Right forelimb (tissue), 1 donor: ENCODE measurements at regions not wholly inside any gene's neighbourhood (a gene's known extent, or its start where the extent isn't known, plus 50 kb on each side); places are given as distances from the start of the nearest gene placed in this dataset.

ENCODE experiments used
- DNase-seq: peaks from one replicate; pipeline ENCODE4 v3.0.0-alpha.2; 2018

GRCh38 chr4:128381748-128382559, 94.3 kb upstream of the PGRMC2 start:
- DNase-seq = no peak

- DNase-seq = no peak
These were observed 92.7 kb upstream of the PGRMC2 start for GRCh38 chr4:128380306-128380705.

DNA sequence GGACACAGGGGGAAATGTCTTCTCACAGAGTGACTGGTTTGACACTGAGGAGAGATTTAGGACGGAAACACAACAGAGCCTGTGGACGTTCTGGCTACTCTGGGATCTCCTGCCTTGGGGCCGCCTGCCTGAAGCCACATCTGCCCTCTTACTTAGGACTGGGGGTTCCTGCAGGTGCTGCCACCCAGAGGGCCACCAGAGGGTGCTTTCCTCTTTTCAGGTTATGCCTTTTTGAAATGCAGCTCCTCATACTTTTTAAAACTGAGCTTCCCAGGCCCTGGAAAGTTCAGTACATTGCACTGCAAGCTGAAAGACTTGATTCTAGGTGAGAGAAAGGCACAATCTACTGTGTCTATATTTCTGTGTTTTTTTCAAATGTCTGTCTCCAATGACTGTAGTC, 92.2 kb upstream of the PGRMC2 start:
- DNase-seq = no peak

- DNase-seq = no peak
These were observed 91.1 kb upstream of the PGRMC2 start for GRCh38 chr4:128378668-128379067.

DNA sequence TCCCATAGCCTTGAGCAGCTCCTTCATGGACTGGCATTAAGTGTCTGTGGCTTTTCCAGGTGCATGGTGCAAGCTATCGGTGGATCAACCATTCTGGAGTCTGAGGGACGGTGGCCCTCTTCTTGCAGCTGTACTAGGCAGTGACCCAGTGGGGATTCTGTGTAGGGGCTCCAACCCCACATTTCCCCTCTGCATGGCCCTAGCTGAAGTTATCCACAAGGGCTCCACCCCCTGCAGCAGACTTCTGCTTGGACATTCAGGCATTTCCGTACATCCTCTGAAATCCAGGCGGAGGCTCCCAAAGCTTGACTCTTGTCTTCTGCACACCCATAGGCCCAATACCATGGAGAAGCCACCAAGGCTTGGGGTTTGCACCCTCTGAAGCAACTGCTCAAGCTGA, 89.3 kb upstream of the PGRMC2 start:
- no peak for DNase-seq

DNA sequence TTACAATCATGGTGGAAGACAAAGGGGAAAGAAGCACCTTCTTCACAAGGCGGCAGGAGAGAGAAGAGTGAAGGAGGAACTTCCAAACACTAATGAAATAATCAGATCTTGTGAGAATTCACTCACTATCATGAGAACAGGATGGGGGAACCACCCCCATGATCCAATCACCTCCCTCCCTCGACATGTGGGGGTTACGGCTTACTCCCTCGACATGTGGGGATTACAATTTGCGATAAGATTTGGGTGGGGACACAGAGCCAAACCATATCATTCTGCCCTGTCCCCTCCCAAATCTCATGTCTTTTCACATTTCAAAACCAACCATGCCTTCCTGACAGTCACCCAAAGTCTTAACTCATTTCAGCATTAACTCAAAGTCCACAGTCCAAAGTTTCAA, 88.7 kb upstream of the PGRMC2 start:
- DNase-seq = no peak

DNA sequence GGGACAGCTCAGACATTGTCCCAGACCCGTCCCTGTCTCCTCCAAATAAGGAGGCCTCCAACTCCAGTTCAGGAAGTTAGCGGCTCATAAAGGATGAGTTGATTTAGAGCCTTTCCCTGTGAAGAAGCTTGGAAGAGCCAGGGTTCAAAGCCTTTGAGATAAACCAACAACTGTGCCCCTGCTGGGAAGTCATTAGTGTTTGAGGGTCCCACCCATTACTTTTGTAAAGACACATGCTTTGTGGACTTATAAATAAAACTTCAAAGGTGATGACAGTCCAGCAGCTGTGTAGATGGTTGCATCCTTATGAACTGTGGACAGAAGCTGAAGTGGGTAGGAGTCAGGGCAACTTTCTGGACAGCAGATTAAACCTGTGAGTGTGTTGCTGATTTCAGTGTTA, 86.0 kb upstream of the PGRMC2 start:
- no peak for DNase-seq

- no peak for DNase-seq
These were observed 84.3 kb upstream of the PGRMC2 start for GRCh38 chr4:128371876-128372275.

DNA sequence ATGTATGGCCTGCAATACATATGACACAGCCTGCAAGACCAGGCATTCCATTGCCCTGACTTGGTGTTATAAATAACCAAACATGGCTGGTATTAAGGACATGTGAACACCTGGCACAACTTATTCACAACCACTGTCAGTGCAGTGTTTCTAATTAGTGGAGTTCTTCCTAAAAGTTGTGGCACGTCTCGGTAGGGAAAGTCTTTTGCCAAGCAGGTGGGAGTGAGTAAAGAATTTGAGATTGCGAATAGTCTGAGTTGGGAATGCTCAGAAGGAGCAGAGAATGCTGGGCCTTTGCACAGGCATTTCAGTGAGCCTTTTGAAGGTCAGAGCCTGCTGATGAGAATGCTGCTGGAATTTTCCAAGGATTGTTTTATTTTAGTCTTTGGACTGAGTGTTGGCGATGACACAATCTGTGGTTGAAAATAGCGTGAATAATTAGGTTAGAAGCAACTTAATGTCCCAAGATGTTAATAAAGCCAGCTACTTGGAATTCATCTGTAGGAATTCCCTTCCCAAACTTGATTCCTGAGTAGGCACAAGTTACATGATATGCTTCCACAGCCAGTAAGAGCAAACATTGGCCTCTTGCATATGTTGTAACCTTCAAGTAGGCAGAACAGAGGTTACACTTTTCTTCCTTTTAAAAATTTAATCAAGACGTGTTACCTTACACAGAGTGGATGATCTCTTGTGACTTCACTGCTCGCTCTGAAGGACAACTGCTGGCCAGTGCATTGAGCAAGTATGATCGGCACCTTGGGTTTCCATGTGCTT, 83.6 kb upstream of the PGRMC2 start:
- no peak for DNase-seq

DNA sequence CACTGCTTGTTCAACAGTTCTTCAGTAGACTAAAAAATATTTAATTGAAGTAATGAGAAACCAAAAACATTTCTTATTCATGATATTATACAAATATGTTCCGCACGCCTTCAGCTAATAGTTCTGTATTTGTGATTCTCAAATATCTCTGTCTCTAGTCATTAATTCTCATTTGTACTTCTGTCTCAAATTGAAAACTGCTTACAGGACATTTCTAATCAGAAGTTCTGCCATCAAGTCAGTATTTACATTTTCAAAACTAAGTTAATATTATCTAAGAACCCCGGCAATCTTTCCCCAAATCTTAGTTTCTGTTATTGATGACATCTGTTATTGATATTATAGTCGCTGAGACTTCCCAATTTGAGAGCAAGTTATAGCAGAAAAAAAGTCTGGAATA, 78.6 kb upstream of the PGRMC2 start:
- DNase-seq = no peak

- DNase-seq = no peak
These were observed 77.0 kb upstream of the PGRMC2 start for GRCh38 chr4:128364565-128364964.

DNA sequence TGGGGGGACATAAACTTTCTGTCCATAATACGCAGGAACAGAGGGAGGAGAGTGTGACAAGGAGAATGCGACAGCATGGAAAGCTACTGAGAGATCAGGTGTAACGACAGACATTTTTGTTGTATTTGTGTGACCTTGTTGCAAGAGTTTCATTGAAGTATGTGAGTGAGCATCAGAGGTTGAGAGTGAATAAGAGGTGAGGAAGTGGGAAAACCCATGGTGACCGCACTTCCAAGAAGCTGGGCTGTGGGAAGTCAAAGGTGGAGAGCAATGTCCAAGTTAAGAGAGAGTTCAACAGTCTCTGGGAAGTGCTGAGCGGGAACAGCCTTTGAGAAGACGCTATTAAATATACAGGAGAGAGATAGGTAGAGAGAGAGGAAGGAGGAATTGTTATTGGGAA, 76.4 kb upstream of the PGRMC2 start:
- no peak for DNase-seq

DNA sequence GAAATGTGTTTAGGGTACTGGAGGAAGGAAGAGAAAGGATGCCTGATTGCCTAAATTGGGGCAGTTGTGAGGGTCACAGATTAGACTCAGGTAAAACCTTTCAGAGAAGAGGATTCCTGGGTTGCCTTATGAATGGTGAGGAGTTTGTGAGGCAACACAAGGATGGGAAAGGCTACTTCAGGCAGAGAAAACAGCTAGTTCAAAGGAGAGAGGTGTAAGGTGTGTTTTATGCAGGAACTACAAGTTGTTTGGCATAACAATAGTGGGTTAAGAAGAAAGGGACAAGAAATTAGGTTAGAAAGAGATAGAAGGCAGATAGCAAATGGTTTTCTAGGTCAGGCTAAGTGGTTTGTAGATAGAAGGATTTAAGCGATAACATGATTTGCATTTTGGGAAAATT, 75.1 kb upstream of the PGRMC2 start:
- no peak for DNase-seq

DNA sequence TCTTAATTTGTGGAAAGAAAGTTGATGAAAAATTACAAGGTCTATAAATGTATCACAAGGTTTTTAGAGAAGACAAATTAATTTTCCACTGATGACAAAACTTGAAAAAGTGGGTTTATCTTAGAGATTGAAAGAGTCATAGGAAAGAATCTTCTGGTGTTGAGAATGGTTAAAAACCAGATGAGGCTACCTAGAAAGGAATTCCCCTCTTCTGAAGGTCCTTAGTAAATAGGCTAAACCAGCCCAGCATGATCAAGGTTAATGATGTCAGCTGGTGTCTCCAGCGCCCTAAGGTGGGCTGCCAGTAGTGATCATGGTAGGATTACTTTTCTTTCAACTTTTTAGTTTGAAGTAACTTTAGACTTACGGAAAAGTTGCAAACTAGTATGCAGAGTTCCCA, 71.8 kb upstream of the PGRMC2 start:
- DNase-seq = no peak

DNA sequence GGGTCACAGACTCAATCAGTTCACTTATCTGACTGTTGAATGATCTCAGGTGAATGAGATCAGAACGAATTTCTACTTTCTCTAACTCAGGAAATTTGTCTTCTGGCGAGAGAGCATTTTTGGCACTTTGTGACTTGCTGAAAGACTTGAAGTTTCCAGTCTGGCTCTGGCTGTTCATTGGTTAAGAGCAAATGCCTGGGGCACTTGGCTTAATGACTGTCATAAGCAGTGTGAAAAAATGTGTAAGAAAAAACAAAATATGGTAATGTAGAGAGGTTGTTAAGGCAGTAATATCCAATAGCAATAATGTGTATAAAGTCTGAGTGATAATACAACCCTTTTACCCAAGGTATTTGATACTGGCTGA, 71.3 kb upstream of the PGRMC2 start:
- DNase-seq = no peak

DNA sequence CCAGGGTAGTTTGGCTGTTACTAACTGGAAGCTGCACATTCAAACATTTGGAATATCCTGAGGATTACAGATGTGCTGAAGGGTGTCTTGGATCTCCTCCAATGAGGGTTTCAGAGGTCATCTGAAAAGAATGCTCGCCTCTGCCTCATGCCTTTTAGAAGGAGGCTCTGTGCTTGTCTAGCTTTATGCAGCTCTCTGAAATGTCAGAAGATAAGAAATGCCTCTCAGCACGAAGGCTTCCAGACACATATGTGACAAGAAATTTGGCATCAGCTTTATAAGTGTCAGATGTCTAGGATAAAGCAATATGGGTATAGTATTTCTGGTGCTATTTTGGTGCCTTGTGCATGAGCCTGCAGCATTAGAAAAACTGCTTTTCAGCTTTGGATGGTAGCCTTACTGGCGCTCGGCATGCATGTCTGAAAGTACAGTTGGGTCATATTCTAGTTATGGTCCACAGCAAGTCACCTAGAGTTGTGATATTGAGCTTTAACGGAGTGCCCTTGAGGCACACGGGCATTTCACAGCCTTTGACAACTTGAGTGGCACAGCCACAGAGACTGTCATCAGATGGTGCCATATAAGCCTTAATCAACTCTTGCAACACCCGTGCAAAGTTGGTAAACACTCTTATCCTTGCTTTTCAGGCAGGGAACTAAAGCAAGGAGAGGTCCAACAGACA, 70.8 kb upstream of the PGRMC2 start:
- no peak for DNase-seq

- DNase-seq = no peak
These were observed 69.7 kb upstream of the PGRMC2 start for GRCh38 chr4:128357286-128357685.

DNA sequence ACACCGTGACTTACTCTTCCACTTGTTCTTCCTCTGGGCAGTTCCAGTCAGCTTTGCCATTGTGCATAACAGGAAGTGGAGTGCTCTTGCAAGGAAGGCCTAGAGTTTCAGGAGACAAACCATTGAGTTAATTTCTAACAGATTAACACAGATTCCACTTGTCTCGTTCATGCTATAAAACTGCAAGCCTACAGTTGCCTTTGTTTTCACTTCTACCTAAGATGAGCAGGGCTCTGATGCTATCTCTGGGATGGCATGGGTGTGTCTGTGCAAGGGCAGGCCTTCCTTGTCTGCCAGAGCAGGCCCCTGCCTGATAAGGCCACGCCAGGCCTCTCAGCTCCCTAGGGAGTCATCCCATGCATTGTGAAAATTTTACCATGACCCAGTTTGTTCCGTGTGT, 67.7 kb upstream of the PGRMC2 start:
- no peak for DNase-seq

- DNase-seq = no peak
These were observed 66.7 kb upstream of the PGRMC2 start for GRCh38 chr4:128354205-128354821.

GRCh38 chr4:128353791-128354190, 66.2 kb upstream of the PGRMC2 start:
- no peak for DNase-seq

- DNase-seq = no peak
These were observed 63.9 kb upstream of the PGRMC2 start for GRCh38 chr4:128351502-128351901.

DNA sequence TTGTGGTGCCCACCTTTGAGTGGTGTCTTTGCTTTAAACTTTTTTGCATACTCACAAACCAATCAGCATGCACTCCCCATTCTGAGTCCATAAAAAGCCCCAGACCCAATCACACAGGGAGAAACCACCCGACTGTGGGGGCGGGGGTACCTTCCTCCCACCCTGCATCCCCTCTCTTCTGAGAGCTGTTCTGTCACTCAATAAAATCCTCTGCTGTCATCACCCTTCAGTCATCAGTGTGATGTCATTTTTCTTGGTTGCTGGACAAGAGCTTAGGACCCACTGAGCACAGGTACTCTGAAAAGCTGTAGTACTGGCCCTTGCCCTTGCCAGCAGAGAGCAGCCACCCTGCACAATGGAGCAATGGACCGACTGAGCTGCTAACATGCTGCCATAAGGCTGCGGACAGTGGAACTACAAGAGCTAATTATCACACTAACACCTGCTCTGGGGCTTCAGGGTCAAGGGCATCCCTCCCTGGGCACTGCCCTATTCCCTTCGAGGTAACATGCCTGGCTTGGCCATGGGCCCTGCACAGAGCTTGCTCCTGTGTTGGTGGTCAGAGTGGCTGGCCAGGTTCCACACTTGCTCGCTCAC, 62.9 kb upstream of the PGRMC2 start:
- DNase-seq = no peak

GRCh38 chr4:128349921-128350320, 62.3 kb upstream of the PGRMC2 start:
- DNase-seq = no peak
